A673 (cell line): ENCODE measurements at regions not wholly inside any gene's neighbourhood (a gene's known extent, or its start where the extent isn't known, plus 50 kb on each side); places are given as distances from the start of the nearest gene placed in this dataset.

Experiments used
- BruUV-seq: library from RNA; stranded (reverse); fragments of 400-500 nt; replicated peaks from 2 replicates; lab custom pipeline; 2021; lab: Mats Ljungman, UMichigan
- CTCF ChIA-PET: fragments of 300-600 bp; sonication (Branson Sonifier 250); formaldehyde crosslinking; loops from one replicate; lab custom pipeline; 2022; ENCODE audit warnings: antibody characterized with exemption; lab: Charles Lee
- POLR2A ChIA-PET: fragments of 300-600 bp; sonication (Branson Sonifier 250); formaldehyde crosslinking; loops from one replicate; lab custom pipeline; 2022; ENCODE audit warnings: antibody characterized with exemption; ENCODE audit not compliant: low non-redundant PET; lab: Charles Lee
- DNase-seq: peaks from one replicate; pipeline ENCODE4 v3.0.0-alpha.2; 2015; ENCODE audit warnings: low spot score
- H3K27ac ChIP-seq: fragments of 200-600 bp; sonication (generic); 2 replicates; pipeline ENCODE4 v1.5.1; 2016; ENCODE audit warnings: mixed run types, low read depth, mild to moderate bottlenecking, mixed read lengths, antibody characterized with exemption, low read length; ENCODE audit not compliant: poor library complexity, severe bottlenecking
- H3K27me3 ChIP-seq: fragments of 200-600 bp; sonication (generic); replicated peaks from 2 replicates; pipeline ENCODE4 v1.6.1; 2017; ENCODE audit warnings: mixed run types, low read depth, mild to moderate bottlenecking, mixed read lengths, antibody characterized with exemption, low read length; ENCODE audit not compliant: insufficient read depth, poor library complexity
- H3K36me3 ChIP-seq: fragments of 200-600 bp; sonication (generic); 2 replicates; pipeline ENCODE4 v1.6.1; 2016; ENCODE audit warnings: mixed run types, mild to moderate bottlenecking, mixed read lengths, antibody characterized with exemption, low read length; ENCODE audit not compliant: insufficient read depth, poor library complexity, severe bottlenecking
- H3K4me1 ChIP-seq: fragments of 200-600 bp; sonication (generic); 2 replicates; pipeline ENCODE4 v1.6.1; 2017; ENCODE audit warnings: mixed run types, mild to moderate bottlenecking, mixed read lengths, antibody characterized with exemption, low read length; ENCODE audit not compliant: insufficient read depth, poor library complexity, severe bottlenecking
- H3K4me3 ChIP-seq: fragments of 200-600 bp; sonication (generic); 2 replicates; pipeline ENCODE4 v1.5.1; 2016; ENCODE audit warnings: low read depth, mixed run types, mild to moderate bottlenecking, mixed read lengths, low read length; ENCODE audit not compliant: poor library complexity, severe bottlenecking
- H3K9me3 ChIP-seq: fragments of 200-600 bp; sonication (generic); 2 replicates; pipeline ENCODE4 v1.6.1; 2016; ENCODE audit warnings: mixed run types, low read depth, mild to moderate bottlenecking, mixed read lengths, antibody characterized with exemption, low read length; ENCODE audit not compliant: poor library complexity, severe bottlenecking
- CTCF ChIP-seq: fragments of 300-800, 200-600 bp; sonication (generic); conservative IDR thresholded peaks from 2 replicates; pipeline ENCODE4 v1.5.1; 2017; ENCODE audit warnings: low read depth, mild to moderate bottlenecking, antibody characterized with exemption, low read length, moderate library complexity, mixed read lengths
- EZH2 ChIP-seq: fragments of 200-600 bp; sonication (generic); IDR thresholded peaks from 2 replicates; pipeline ENCODE4 v1.6.1; 2017; ENCODE audit warnings: borderline replicate concordance, low read depth, mild to moderate bottlenecking, mixed read lengths, antibody characterized with exemption, low read length; ENCODE audit not compliant: poor library complexity, severe bottlenecking
- intact Hi-C: fragments of 100-400 bp; cut with micrococcal nuclease; formaldehyde crosslinking; loops from one replicate; pipeline ENCODE4 v1.10.0; 2022; ENCODE audit not compliant: unreplicated experiment

- Histone ChIP-seq H3K4me3 (no peak overlapping the region), H3K27me3 (peaks cover 12% of the 10 kb centered on the region), H3K9me3 (no peaks in the 10 kb centered on the region), H3K4me1 (no peaks in the 10 kb centered on the region), H3K27ac (no peak overlapping the region), H3K36me3 (no peaks in the 10 kb centered on the region)
- no TSS peak for BruUV-seq
- CTCF ChIA-PET: no interaction called here
- DNase-seq: no peak
- TF ChIP-seq CTCF (no peak), EZH2 (no peak)
- POLR2A ChIA-PET: no interaction called here
- intact Hi-C loops: no loop called here
Observed at GRCh38 chr12:125685915-125686314, 620.7 kb downstream of the AACS start.

- Histone ChIP-seq H3K4me1 (no peaks in the 10 kb centered on the region), H3K36me3 (no peaks in the 10 kb centered on the region), H3K27ac (no peak overlapping the region), H3K4me3 (no peak overlapping the region), H3K9me3 (no peaks in the 10 kb centered on the region), H3K27me3 (peaks cover 26% of the 10 kb centered on the region)
- no peak for DNase-seq
- intact Hi-C loops: no loop called here
- ChIA-PET POLR2A (no interaction called here), CTCF (no interaction called here)
- no peak for TF ChIP-seq EZH2
- TF ChIP-seq CTCF: no peak
- no TSS peak for BruUV-seq
Observed at GRCh38 chr12:125687403-125687802, 622.2 kb downstream of the AACS start.

GRCh38 chr12:125687820-125688219 is 622.6 kb downstream of the AACS start:
- no peaks in the 10 kb centered on the region for H3K36me3 ChIP-seq
- intact Hi-C loops: no loop called here
- ChIA-PET CTCF (no interaction called here), POLR2A (no interaction called here)
- H3K27me3 ChIP-seq: peaks cover 26% of the 10 kb centered on the region
- no TSS peak for BruUV-seq
- H3K27ac ChIP-seq: no peak overlapping the region
- no peak for DNase-seq
- H3K4me1 ChIP-seq: no peaks in the 10 kb centered on the region
- no peak overlapping the region for H3K4me3 ChIP-seq
- H3K9me3 ChIP-seq: no peaks in the 10 kb centered on the region
- TF ChIP-seq CTCF (no peak), EZH2 (no peak)
